SKM-1 (cell line): ENCODE measurements at regions not wholly inside any gene's neighbourhood (a gene's known extent, or its start where the extent isn't known, plus 50 kb on each side); places are given as distances from the start of the nearest gene placed in this dataset.
"Not testable (repeated sequence)": the region's sequence is repeated elsewhere in the genome, so short reads cannot be mapped to it uniquely, and the experiment has no call there.

Source experiments
- DNase-seq: peaks from one replicate; lab custom pipeline; 2025; ENCODE audit not compliant: unreplicated experiment; lab: John Stamatoyannopoulos, UW

DNA sequence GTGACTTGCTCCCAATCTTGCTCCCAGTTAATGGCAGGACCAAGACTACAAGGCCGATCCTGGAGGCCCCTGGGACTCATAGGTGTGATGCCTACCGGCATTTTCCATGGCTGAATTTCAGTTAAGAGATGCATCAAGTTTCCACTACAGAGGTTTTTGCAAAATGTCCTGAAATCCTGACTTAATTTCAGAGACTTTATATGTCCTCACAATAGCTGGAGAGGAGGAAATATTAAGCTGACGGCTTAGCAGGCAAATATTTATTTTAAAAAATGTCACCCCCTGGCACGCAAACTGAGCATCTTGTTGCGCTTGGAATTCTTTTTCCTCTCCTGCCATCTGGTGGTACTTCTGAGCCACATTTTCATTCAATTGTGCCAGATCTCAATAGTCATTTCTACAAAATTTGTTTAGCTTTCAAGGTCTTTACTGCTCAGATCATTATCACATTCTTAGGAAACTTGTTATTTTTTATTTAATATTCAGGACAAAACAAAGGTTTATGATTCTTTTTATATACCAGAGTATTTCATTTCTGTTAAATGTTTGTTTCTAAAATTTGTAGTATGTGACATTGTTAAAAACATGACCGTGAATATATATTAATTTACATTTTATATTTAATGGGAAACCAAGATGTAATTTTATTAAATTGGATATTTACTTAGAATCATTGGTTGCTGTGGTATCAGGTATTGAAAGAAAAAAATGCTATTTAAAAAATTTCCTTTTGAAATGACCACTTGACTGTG lies 189.2 kb upstream of the THRB start:
- no peak for DNase-seq

DNA sequence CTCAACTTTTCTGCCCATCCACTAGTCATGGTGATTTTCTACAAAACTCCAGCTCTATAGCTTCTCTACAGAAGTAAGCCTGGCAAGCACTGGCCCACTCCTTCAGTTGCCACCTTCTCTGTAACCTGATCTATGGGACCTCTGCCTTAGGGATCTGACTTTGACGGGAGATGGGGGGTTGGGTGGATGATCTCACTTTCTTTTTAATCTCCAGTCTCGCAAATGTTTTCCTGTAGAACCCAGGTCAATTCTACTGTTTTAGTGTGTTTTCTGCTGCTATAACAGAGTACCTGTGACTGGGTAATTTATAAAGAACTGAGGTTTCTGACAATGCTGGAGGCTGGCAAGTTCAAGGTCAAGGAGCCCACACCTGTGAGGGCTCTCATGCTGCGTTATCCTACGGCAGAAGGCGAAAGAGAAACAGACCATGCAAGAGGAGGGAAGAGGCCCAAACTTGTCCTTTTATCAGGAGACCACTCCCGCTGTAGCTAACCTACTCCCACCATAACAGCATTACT lies 189.9 kb upstream of the THRB start:
- no peak for DNase-seq

DNA sequence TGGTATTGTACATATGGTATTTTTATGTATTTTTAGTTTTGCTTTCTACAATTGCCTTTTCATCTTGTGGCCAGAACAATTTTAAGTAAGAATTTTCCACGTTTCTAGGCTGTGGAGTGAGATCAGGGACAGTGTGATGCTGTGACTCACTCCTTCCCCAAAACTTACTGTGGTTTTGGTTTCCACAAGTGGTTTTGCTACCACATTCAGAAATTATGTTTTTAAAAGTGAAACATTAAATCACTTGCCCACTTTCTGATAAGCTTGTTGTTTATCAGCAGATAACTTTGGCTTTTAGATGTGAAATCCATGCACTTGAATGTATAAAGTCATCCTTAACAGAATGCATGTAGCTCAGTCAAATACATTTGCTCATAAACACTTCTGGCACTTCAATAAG lies 192.2 kb upstream of the THRB start:
- DNase-seq = no peak

DNA sequence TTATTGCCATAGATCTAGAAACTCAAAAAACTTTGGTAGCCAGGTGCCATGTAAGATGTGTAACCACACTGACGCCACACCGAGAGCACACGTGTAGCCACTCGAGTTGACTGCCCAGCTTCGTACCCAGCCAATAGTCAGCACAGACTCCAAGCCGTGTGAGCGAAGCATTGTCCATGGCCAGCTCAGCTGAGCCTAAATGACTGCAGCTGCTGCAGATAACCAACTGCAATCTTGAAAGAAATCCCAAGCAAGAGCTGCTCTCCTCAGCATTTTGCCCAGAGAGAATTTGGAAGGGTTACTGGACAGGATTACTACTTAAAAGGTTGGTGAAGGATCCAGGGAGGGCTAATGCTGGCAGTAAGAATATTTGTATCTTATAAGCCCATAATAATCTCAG lies 193.0 kb upstream of the THRB start:
- DNase-seq = no peak

DNA sequence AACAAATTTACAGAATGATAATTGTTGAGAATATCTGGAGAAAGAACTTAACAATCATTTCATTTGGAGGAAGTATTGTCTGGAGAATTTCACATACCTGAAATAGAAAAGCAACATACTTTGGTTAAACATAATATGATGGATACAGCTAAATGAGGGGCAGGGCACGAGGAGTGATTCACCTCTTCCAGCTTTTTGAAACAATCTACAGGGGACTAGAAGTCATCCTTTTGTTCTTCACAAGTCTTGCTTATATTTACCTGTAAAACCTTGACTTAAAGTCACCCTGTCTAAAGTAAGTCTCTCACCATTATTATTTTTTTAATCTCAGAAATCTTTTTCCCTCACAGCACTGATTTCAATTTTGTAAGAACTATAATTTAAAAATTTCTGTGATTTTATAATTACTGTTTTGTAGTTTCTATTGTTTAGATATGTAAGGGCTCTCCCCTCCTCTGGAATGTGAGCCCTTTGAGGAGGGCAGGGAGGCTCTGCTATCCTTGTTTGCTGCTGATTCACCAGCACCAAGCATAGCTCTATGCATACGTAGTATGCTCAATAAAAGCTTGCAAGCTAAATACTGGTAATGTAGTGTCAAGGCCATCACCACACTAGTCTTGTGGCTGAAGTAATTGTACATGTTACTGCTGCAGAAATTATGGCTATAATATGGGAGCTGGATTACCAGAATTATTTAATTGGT lies 193.9 kb upstream of the THRB start:
- DNase-seq = no peak

DNA sequence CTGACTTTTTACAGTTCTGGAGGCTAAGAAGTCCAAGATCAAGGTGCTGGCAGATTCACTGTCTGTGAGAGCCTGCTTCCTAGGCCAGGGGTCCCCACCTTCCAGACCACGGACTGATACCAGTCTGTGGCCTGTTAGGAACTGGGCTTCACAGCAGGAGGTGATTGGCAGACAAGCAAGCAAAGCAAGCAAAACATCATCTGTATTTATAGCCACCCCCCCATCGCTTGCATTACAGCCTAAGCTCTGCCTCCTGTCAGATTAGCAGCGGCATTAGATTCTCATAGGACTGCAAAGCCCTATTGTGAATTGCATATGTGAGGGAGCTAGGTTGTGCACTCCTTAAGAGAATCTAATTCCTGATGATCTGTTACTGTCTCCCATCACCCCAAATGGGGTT lies 194.7 kb upstream of the THRB start:
- no peak for DNase-seq

DNA sequence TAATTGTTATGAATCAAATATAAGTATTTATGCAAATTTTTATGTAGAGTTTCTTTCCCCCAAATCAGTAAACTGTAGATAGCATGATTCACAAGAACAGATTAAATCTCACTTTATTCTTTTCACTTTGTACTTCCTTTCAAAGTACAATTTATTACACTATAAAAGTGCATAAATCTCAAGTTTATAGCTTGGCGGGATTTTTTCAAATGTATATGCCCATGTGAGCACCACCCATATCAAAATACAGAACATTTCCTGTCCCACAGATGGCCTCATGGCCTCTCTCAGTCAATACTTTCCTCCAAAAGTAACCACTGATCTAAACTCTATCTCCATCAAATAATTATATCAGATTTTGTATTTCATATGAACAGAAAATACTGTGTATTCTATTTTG lies 196.1 kb upstream of the THRB start:
- no peak for DNase-seq

DNA sequence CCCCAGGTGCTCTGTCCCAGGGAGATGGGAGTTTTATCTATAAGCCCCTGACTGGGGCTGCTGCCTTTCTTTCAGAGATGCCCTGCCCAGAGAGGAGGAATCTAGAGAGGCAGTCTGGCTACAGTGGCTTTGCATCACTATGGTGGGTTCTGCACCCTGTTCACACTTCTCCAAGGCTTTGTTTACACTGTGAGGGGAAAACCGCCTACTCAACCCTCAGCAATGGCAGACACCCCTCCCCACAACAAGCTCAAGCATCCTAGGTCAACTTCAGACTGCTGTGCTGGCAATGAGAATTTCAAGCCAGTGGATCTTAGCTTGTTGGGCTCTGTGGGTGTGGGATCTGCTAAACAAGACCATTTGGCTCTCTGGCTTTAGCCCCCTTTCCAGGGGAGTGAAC lies 204.4 kb upstream of the THRB start:
- DNase-seq = not testable (repeated sequence)

DNA sequence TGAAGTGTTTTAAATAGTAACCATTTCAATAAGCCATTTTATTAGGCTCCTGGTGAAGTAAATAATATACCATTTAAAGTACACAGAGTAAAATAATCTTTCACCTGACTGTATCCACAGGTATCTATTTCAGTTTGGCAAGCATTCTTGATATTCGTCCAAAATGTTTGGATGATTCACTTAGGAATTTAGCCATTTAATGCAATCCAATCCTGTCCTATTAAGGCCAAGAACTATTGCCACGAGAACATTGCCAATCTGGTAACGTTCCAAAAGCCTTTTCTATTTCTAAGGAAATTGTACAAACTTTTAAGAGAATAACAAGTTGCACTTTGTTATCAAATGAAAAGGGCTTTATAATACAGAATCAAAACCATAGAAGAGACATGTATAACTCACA lies 209.8 kb upstream of the THRB start:
- no peak for DNase-seq

DNA sequence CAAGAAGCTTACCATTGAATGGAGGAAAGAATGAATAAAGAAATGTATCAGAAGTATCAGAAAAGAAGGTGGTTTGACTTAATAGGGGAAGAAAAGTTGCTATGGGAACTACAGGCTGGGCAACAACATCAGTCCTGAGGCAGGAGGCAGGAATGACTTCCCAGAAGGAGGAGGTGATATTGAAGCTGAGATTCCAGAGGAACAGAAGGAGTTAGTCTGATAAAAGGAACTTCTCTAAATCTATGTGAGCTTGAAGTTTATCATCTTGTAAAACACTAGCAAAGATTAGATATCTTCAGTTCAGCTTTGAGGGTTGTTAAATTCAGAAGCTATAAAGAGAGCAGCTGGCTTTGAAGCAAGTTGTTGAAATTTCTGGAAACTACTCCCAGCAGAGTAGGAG lies 213.3 kb upstream of the THRB start:
- no peak for DNase-seq

DNA sequence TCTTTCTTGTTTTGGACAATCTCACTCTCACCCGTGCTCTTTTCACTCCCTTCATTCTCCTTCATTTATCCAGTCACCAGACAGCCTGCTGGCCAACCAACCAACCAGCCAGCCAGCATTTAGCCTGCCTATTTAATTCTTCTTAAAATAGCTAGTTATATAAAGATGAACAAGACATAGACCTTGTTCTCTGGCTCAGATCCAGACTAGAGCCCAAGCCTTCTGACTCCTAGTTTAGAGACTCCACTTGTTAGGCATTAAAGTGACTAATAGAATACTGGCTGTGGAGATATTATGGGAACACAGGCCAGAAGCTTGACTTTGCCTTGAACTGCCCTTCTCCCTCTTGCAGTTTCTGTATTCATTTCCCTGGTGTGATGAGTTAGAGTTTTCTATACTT lies 215.3 kb upstream of the THRB start:
- no peak for DNase-seq

DNA sequence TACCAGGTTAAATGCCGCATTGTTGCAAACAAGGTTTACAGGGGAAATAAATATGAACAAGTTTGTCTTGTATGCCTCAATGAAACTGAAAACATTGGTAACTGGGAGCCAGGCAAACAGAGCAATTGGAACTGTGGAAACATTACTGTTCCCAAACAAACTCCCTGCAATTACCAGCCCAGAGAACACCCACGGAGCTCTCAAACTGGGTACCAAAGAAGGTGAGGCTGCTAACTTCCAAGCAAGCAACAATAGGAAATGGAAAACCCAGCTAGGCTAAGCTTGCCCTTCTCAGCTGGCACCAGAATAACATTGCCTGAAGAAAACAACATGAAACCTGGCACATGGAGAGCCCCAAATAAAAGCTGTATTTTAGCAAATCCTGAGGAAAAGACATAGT lies 218.9 kb upstream of the THRB start:
- no peak for DNase-seq

DNA sequence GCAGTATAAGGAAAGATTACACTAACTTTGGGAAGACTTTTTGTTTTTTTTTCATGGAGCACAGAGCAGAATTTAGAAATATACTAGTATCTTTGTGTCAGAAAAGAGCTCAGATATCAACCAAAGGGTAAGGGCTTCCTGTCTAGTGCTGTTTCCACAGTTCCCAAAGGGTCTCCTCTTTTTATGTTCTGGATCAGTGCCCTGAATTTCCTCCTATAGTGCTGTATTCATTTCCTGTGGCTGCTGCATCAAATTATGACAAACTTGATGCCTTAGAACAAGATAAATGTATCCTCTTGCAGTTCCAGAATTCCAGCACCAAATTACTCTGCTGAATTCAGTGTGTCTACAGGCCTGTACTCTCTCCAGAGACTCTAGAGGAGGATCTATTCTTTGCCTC lies 219.8 kb upstream of the THRB start:
- DNase-seq = no peak

DNA sequence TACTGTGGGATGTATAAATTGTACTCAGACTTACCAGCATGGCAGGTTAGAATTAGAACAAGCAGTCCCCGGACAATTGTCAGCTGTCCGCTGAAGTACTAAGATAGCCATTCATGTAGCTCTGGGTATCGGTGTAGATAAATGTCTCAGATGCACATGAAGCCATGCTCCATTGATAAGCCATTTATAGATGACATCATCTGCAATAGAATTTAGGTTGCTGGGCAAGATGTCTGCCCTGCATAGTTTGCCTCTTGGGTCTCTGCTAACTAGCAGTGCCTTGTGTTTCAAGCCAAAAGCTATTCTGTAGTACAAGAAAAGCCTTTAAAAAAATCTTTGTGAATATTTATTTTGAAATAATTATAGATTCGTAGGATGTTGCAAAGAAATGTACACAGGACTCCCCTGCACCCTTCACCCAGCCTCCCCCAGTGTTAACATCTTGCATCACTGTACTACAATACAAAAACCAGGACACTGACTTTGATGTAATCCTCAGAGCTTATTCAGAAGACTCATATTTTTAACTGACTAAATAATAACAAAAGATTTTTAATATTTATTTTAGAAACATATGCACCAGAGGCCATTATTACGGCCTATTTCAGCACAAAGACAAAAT lies 220.6 kb upstream of the THRB start:
- DNase-seq = no peak

DNA sequence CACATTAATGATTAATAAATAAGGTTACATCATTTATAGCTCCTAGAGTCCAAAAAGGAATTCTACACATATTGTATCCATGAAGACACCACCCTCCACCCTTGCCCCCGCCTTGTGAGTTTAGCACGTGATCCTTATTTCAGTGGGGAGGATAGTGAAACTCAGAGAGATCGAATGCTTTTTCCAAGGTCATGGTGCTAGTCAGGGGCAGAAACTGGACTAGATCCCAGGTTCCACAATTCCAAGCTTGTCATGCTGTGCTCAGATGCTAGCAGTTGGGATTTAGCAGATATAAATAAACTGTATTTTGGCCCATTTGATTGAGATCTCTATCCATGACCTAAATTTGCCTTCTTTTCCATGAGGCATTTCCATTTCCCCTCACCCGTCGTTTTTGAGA lies 227.4 kb upstream of the THRB start:
- no peak for DNase-seq

DNA sequence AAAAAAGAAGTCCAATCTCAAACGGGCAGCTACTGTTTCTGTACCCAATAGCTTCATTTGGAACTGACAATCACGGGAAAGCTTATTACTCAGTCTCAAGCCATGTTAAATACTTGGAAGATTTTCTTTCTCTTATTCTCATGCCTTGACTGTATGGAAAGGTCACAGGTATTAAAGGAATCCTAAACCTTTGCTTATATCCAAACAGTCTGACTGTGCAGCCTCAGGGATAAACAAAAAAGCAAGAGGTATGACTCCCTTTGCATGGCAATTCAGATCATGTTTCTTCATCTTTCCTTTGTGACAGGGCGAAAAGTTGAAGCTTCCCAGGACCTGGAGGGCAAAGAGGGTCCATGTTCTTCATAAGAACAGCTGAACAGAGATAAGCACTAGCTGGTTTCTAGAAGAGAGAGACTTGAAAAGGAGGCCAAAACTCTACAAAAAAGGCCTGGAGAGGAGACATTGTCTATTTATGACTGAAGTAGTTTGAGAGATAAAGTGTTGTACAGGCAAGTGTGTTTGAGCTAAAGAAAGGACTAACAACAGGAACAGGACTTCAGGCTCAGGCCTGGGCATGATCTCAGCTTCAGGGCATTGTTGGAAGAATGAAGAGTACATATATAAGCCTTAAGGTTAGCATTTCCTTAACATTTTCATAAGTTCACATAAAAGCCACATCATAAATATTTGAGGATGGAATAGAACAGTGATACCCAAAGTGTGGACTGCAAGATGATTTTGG lies 231.0 kb upstream of the THRB start:
- DNase-seq = no peak

DNA sequence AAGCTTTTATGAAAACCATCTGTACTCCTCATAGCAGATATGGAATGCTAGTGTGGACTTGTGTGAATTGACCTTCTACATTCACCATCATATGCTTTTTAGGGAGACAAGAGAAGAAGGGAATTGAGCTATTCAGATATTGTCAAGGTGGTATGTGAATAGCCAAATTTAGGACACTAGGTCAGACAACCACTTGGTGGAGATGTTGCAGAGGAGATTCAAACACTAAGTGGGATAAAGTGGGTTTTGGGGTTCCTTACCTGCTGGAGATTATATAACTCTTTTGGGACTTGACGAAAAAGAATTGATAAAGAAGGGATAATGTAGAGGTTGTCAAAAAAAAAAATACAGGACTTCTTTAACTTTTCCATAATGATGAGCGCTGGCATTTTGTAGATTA lies 231.8 kb upstream of the THRB start:
- no peak for DNase-seq

DNA sequence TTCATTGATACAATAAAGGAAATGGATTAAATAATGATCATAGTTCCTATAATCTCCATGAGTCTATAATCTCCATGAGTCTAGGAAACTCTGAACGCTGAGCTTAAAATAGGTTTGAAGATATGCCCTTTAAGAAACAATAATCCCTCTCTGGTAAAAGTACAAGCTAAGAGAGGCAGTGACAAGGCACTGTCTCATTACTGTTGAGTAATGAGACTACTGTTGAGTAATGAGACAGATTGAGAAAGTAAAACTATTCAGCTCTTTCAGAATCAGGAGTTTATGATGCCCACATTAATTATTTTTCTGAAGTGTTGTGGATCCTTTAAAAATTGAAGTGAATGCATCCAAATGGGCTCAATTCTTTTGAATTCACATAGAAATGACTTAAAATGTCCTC lies 235.5 kb upstream of the THRB start:
- DNase-seq = no peak

DNA sequence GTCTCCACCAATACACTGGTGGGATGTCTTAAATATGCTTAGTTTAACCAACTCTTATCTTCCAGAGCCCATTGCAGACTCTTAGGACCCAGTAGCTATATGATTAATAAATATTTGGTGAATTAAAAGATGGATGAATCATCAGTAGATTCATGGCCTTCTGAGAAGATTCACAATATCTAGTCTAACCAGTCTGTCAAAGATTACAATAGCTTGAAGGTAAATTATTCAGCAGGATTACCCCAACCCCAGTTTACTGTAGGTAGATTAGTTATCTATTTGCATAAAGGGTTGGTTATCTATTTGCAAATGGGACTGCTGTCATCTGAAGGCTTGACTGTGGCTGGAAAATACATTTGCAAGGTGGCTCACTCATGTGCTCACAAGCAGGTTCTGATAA lies 239.4 kb upstream of the THRB start:
- no peak for DNase-seq

DNA sequence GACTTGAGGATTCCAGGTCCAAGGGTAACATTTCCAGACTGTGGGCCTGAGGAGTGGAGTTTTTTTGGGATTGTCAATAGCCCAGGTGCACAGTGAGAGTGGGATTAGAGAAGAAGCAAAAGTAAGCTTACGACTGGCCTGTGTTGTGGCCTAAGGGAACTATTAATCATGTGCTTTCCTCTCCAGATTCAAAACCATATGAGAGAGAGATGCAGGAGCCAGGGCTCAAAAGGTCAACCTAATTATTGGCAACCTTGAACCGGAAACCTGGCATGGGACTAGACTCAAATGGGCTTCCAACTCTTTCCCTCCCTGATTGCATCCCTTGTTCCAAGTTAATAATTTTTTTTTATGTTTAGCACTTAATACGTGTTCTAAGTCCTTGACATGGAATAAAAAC lies 242.1 kb upstream of the THRB start:
- DNase-seq = no peak

DNA sequence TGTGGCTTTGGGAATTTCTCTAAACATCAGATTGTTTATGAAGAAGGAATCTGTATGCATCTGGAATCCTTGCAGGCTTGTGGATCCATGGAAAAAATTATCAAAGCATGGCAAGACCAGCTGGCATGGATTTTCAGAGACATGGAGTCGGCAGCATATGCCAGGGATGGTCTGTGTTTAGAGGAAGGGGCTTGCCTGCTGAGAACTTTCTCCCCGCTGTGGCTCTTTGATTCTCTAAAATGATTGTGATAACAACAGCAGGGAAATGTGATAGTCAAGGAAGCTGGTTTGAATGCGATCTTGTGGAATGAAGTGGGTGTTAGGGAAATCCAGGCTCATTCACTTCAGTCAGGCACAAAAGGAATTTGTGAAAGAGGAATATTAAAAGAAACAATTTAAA lies 245.7 kb upstream of the THRB start:
- DNase-seq = no peak

DNA sequence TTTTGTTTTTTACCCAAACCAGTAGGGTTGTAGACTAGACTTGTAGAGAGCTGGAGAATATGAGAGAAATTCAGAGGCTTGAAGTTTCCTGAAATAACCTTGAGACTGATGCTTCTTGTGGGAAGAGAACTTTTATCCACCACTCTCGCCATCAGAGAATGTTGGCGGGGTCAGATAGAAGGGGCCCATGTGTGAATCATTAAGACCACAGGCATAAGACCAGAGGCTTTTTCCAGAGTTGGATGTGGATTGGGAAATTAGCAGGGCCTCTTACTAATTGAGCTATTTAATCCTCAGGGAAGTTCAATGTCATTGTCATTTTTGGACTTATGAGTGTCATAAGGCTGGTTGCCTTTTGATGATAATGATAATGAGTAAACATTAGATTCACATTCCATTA lies 246.9 kb upstream of the THRB start:
- DNase-seq = no peak
